ENCODE measurements at regions not wholly inside any gene's neighbourhood (a gene's known extent, or its start where the extent isn't known, plus 50 kb on each side); places are given as distances from the start of the nearest gene placed in this dataset.

DNA sequence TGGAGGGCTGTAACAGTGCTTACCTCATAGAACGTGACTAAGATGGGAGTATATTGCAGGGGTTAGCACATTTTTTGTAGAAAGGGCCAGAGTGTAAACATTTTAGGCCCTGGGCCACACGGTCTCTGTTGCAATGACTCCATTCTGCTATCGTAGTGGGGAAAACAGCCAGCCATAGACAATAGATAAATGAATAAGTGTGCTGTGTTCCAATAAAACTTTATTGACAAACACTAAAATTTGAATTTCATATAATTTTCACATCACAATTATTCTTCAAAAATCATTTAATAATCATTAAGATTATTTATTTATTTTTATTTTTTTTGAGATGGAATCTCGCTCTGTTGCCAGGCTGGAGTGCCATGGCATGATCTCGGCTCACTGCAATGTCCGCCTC lies 478.6 kb downstream of the SHQ1 start:
- H3K36me3 Mint-ChIP-seq (ENCODE audit: unreplicated experiment): no peaks in the 10 kb centered on the region
- TF ChIP-seq, protein P1, sequence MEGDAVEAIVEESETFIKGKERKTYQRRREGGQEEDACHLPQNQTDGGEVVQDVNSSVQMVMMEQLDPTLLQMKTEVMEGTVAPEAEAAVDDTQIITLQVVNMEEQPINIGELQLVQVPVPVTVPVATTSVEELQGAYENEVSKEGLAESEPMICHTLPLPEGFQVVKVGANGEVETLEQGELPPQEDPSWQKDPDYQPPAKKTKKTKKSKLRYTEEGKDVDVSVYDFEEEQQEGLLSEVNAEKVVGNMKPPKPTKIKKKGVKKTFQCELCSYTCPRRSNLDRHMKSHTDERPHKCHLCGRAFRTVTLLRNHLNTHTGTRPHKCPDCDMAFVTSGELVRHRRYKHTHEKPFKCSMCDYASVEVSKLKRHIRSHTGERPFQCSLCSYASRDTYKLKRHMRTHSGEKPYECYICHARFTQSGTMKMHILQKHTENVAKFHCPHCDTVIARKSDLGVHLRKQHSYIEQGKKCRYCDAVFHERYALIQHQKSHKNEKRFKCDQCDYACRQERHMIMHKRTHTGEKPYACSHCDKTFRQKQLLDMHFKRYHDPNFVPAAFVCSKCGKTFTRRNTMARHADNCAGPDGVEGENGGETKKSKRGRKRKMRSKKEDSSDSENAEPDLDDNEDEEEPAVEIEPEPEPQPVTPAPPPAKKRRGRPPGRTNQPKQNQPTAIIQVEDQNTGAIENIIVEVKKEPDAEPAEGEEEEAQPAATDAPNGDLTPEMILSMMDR (IDR thresholded peaks at IDR 0.05; ENCODE audit: partially characterized antibody, unreplicated experiment): no peak
- no peak for DNase-seq
- H3K4me3 Mint-ChIP-seq (ENCODE audit: unreplicated experiment): no peak overlapping the region
- no peaks in the 10 kb centered on the region for H3K27me3 Mint-ChIP-seq (ENCODE audit: unreplicated experiment)
- no peak overlapping the region for H3K27ac Mint-ChIP-seq (ENCODE audit: unreplicated experiment)
- H3K4me1 Mint-ChIP-seq (ENCODE audit: low read depth, unreplicated experiment): peaks cover 6% of the 10 kb centered on the region
- H3K9me3 Mint-ChIP-seq (ENCODE audit: unreplicated experiment): peaks cover 2% of the 10 kb centered on the region

DNA sequence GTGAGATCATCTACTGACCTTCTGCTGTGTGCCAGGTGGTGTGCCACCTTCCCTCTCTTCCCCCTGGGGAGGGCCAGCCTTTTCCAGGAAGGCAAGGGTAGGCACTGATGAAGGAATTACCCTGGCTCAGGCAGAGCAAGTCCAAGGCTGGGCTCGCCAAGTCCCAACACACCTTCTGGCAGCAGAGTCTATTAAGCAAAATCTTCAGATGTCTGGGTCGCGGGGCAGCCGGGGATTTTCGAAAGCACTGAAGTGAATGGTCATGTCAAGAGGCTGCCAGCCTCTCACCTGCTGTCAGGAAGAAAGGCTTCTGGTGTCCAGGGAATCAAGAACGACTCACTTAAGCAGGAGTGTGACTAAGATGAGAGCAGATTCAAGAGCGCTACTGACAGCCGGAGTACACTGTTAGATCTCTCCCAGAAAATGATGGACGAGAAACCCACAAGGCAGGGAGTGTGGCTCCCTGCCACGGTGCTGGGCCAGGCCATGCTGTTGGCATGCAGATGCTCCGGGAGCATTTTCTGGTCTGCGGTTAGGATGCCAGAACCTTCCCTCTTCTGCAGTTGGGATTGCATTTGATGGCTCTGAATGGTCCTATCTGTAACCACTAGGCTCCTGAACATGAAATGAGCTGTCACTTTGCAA lies 479.8 kb downstream of the SHQ1 start:
- no peak overlapping the region for H3K27ac Mint-ChIP-seq (ENCODE audit: unreplicated experiment)
- H3K36me3 Mint-ChIP-seq (ENCODE audit: unreplicated experiment): peaks cover 2% of the 10 kb centered on the region
- H3K4me3 Mint-ChIP-seq (ENCODE audit: unreplicated experiment): no peak overlapping the region
- H3K9me3 Mint-ChIP-seq (ENCODE audit: unreplicated experiment): no peaks in the 10 kb centered on the region
- H3K4me1 Mint-ChIP-seq (ENCODE audit: low read depth, unreplicated experiment): peaks cover 6% of the 10 kb centered on the region
- H3K27me3 Mint-ChIP-seq (ENCODE audit: unreplicated experiment): no peaks in the 10 kb centered on the region
- TF ChIP-seq, protein P1 (IDR thresholded peaks at IDR 0.05; ENCODE audit: partially characterized antibody, unreplicated experiment): no peak
- no peak for DNase-seq

DNA sequence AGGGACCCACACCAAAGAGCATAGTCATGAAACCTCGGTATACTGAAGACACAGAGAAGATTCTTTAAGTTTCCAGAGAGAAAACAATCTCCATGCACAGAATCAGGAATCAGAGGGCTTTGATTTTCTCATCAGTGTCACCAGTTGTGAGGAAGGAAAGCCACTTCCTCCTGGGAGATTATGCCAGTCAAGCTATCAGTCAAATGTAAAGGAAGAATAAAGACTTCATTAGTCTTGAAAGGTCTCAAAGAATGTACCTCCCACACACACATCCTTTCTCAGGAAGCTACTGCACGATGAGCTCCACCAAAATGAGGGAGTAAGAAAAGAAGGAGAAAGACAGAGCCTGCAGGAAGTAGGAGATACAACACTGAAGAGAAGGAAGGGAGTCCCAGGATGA lies 486.3 kb downstream of the SHQ1 start:
- H3K36me3 Mint-ChIP-seq (ENCODE audit: unreplicated experiment): peaks cover 8% of the 10 kb centered on the region
- peaks cover 3% of the 10 kb centered on the region for H3K9me3 Mint-ChIP-seq (ENCODE audit: unreplicated experiment)
- TF ChIP-seq, protein P1 (IDR thresholded peaks at IDR 0.05; ENCODE audit: partially characterized antibody, unreplicated experiment): no peak
- no peaks in the 10 kb centered on the region for H3K4me1 Mint-ChIP-seq (ENCODE audit: low read depth, unreplicated experiment)
- H3K27ac Mint-ChIP-seq (ENCODE audit: unreplicated experiment): no peak overlapping the region
- DNase-seq: no peak
- H3K27me3 Mint-ChIP-seq (ENCODE audit: unreplicated experiment): no peaks in the 10 kb centered on the region
- H3K4me3 Mint-ChIP-seq (ENCODE audit: unreplicated experiment): no peak overlapping the region

DNA sequence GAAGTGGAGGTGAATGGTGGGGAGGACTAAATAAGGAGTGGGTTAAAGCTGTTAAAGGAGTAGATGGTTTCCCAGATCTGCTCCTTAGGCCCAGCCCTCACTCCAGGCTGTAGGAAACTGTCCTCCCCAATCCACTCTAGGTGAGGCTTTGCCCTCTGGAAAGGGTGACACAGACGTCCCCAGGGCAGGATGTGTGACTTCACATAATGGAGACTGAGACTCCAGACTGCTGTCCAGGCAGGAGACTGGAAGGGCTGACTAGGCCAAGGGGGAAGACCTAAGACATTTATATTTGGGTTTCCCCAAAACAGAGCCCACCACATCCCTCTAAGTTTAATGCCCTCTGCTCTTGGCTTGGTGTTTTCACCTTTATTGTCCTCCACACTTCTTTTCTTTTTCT lies 488.5 kb downstream of the SHQ1 start:
- Mint-ChIP-seq H3K9me3 (ENCODE audit: unreplicated experiment) (peaks cover 3% of the 10 kb centered on the region), H3K27ac (ENCODE audit: unreplicated experiment) (no peak overlapping the region), H3K36me3 (ENCODE audit: unreplicated experiment) (peaks cover 8% of the 10 kb centered on the region), H3K27me3 (ENCODE audit: unreplicated experiment) (no peaks in the 10 kb centered on the region), H3K4me3 (ENCODE audit: unreplicated experiment) (no peak overlapping the region), H3K4me1 (ENCODE audit: low read depth, unreplicated experiment) (no peaks in the 10 kb centered on the region)
- TF ChIP-seq, protein P1 (IDR thresholded peaks at IDR 0.05; ENCODE audit: partially characterized antibody, unreplicated experiment): no peak
- no peak for DNase-seq

DNA sequence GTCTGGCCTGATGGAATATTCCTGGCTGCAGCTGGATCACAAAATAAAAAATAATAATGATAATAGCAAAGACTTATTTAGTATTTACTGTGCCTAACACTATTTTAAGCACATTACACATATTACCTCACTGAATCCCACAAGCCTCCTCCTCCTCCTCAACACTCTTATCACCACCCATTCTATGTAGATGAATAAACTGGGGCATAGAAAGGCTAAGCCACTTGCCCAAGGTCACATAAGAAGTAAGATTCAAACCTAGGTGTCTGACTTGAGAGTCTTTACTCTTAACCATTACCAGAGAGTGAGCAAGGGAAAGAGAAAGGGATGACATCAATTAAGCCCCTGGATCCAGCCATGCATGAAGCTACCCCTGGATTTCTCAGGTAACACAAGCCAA lies 493.1 kb downstream of the SHQ1 start:
- Mint-ChIP-seq H3K9me3 (ENCODE audit: unreplicated experiment) (peaks cover 2% of the 10 kb centered on the region), H3K36me3 (ENCODE audit: unreplicated experiment) (no peaks in the 10 kb centered on the region), H3K27ac (ENCODE audit: unreplicated experiment) (no peak overlapping the region), H3K27me3 (ENCODE audit: unreplicated experiment) (peaks cover 2% of the 10 kb centered on the region), H3K4me1 (ENCODE audit: low read depth, unreplicated experiment) (peaks cover 6% of the 10 kb centered on the region), H3K4me3 (ENCODE audit: unreplicated experiment) (no peak overlapping the region)
- TF ChIP-seq, protein P1 (IDR thresholded peaks at IDR 0.05; ENCODE audit: partially characterized antibody, unreplicated experiment): no peak
- no peak for DNase-seq

Measured in glutamatergic neuron (in vitro differentiated cells).